ENCODE measurements at regions not wholly inside any gene's neighbourhood (a gene's known extent, or its start where the extent isn't known, plus 50 kb on each side); places are given as distances from the start of the nearest gene placed in this dataset.

GRCh38 chr4:32689518-32689917 lies 1969.3 kb downstream of the PCDH7 start:
- H3K36me3 ChIP-seq (ENCODE audit: control insufficient read depth in 1 of 2, insufficient read depth in 2 of 2, low read depth in 1 of 2, low read length in 2 of 2): no peaks in the 10 kb centered on the region
- no peak overlapping the region for H3K4me2 ChIP-seq (ENCODE audit: low read length, poor library complexity, severe bottlenecking)
- no peak overlapping the region for H4K91ac ChIP-seq (ENCODE audit: low read length)
- H3K27me3 ChIP-seq (ENCODE audit: control insufficient read depth in 1 of 2, insufficient read depth in 1 of 2, low read length in 2 of 2): no peaks in the 10 kb centered on the region
- no peak overlapping the region for H2BK120ac ChIP-seq (ENCODE audit: low read depth, low read length)
- no peak overlapping the region for H2BK5ac ChIP-seq (ENCODE audit: low read depth, low read length, poor library complexity, severe bottlenecking)
- no peak overlapping the region for H3K27ac ChIP-seq (ENCODE audit: low read length, poor library complexity, severe bottlenecking)
- no peak overlapping the region for H2AK5ac ChIP-seq (ENCODE audit: low read length, severe bottlenecking)
- H3K4me3 ChIP-seq (ENCODE audit: insufficient read depth in 1 of 2, low read depth in 1 of 2, low read length in 2 of 2): no peak overlapping the region
- no peak overlapping the region for H2BK15ac ChIP-seq (ENCODE audit: low read depth, poor library complexity, severe bottlenecking)
- H3K4me1 ChIP-seq (ENCODE audit: control insufficient read depth, insufficient read depth, low read depth, low read length): no peaks in the 10 kb centered on the region
- no peak overlapping the region for H3K14ac ChIP-seq (ENCODE audit: low read length in 2 of 2)
- H4K8ac ChIP-seq (ENCODE audit: low read length): no peak overlapping the region
- WGBS: no CpG with 5 or more reads among the region's 3 CpGs
- H2AFZ ChIP-seq (ENCODE audit: low read depth, low read length): no peak overlapping the region
- no peak overlapping the region for H3K4ac ChIP-seq (ENCODE audit: low read depth in 1 of 2, low read length in 2 of 2)
- DNase-seq: no peak
- no peaks in the 10 kb centered on the region for H3K79me1 ChIP-seq (replicated peaks; ENCODE audit: low read length, poor library complexity, severe bottlenecking)
- H3K9ac ChIP-seq (ENCODE audit: low read length): no peak overlapping the region
- H3K9me3 ChIP-seq (ENCODE audit: control insufficient read depth, low read length): no peaks in the 10 kb centered on the region
- no peak overlapping the region for H2BK12ac ChIP-seq (ENCODE audit: low read length in 2 of 2)
- no peak overlapping the region for H3K18ac ChIP-seq (ENCODE audit: low read depth in 1 of 2, low read length in 2 of 2)
- no peak overlapping the region for H3K23ac ChIP-seq (ENCODE audit: low read length in 2 of 2)

- Histone ChIP-seq H3K14ac (ENCODE audit: low read length in 2 of 2) (no peak overlapping the region), H3K79me1 (replicated peaks; ENCODE audit: low read length, poor library complexity, severe bottlenecking) (no peaks in the 10 kb centered on the region), H4K8ac (ENCODE audit: low read length) (no peak overlapping the region), H3K4me3 (ENCODE audit: insufficient read depth in 1 of 2, low read depth in 1 of 2, low read length in 2 of 2) (no peak overlapping the region), H3K4me2 (ENCODE audit: low read length, poor library complexity, severe bottlenecking) (no peak overlapping the region), H2BK12ac (ENCODE audit: low read length in 2 of 2) (no peak overlapping the region), H2AFZ (ENCODE audit: low read depth, low read length) (no peak overlapping the region), H2AK5ac (ENCODE audit: low read length, severe bottlenecking) (no peak overlapping the region), H3K9me3 (ENCODE audit: control insufficient read depth, low read length) (no peaks in the 10 kb centered on the region), H4K91ac (ENCODE audit: low read length) (no peak overlapping the region), H2BK15ac (ENCODE audit: low read depth, poor library complexity, severe bottlenecking) (no peak overlapping the region), H3K4me1 (ENCODE audit: control insufficient read depth, insufficient read depth, low read depth, low read length) (no peaks in the 10 kb centered on the region), H3K36me3 (ENCODE audit: control insufficient read depth in 1 of 2, insufficient read depth in 2 of 2, low read depth in 1 of 2, low read length in 2 of 2) (no peaks in the 10 kb centered on the region), H3K27ac (ENCODE audit: low read length, poor library complexity, severe bottlenecking) (no peak overlapping the region), H3K4ac (ENCODE audit: low read depth in 1 of 2, low read length in 2 of 2) (no peak overlapping the region), H2BK5ac (ENCODE audit: low read depth, low read length, poor library complexity, severe bottlenecking) (no peak overlapping the region), H3K18ac (ENCODE audit: low read depth in 1 of 2, low read length in 2 of 2) (no peak overlapping the region), H3K27me3 (ENCODE audit: control insufficient read depth in 1 of 2, insufficient read depth in 1 of 2, low read length in 2 of 2) (no peaks in the 10 kb centered on the region), H3K9ac (ENCODE audit: low read length) (no peak overlapping the region), H3K23ac (ENCODE audit: low read length in 2 of 2) (no peak overlapping the region), H2BK120ac (ENCODE audit: low read depth, low read length) (no peak overlapping the region)
- WGBS: 70% methylated on average over 2 of the region's 2 CpGs
- no peak for DNase-seq
Measured at GRCh38 chr4:32697281-32697814, 1977.2 kb downstream of the PCDH7 start.

GRCh38 chr4:32700838-32701237 lies 1980.7 kb downstream of the PCDH7 start:
- Histone ChIP-seq H2BK5ac (ENCODE audit: low read depth, low read length, poor library complexity, severe bottlenecking) (no peak overlapping the region), H2BK15ac (ENCODE audit: low read depth, poor library complexity, severe bottlenecking) (no peak overlapping the region), H2AFZ (ENCODE audit: low read depth, low read length) (no peak overlapping the region), H3K14ac (ENCODE audit: low read length in 2 of 2) (no peak overlapping the region), H3K23ac (ENCODE audit: low read length in 2 of 2) (no peak overlapping the region), H3K36me3 (ENCODE audit: control insufficient read depth in 1 of 2, insufficient read depth in 2 of 2, low read depth in 1 of 2, low read length in 2 of 2) (no peaks in the 10 kb centered on the region), H3K9ac (ENCODE audit: low read length) (no peak overlapping the region), H3K79me1 (replicated peaks; ENCODE audit: low read length, poor library complexity, severe bottlenecking) (no peaks in the 10 kb centered on the region), H3K4me1 (ENCODE audit: control insufficient read depth, insufficient read depth, low read depth, low read length) (no peaks in the 10 kb centered on the region), H2AK5ac (ENCODE audit: low read length, severe bottlenecking) (no peak overlapping the region), H4K8ac (ENCODE audit: low read length) (no peak overlapping the region), H3K4ac (ENCODE audit: low read depth in 1 of 2, low read length in 2 of 2) (no peak overlapping the region), H3K9me3 (ENCODE audit: control insufficient read depth, low read length) (no peaks in the 10 kb centered on the region), H2BK12ac (ENCODE audit: low read length in 2 of 2) (no peak overlapping the region), H4K91ac (ENCODE audit: low read length) (no peak overlapping the region), H3K4me3 (ENCODE audit: insufficient read depth in 1 of 2, low read depth in 1 of 2, low read length in 2 of 2) (no peak overlapping the region), H2BK120ac (ENCODE audit: low read depth, low read length) (no peak overlapping the region), H3K27me3 (ENCODE audit: control insufficient read depth in 1 of 2, insufficient read depth in 1 of 2, low read length in 2 of 2) (no peaks in the 10 kb centered on the region), H3K27ac (ENCODE audit: low read length, poor library complexity, severe bottlenecking) (no peak overlapping the region), H3K18ac (ENCODE audit: low read depth in 1 of 2, low read length in 2 of 2) (no peak overlapping the region), H3K4me2 (ENCODE audit: low read length, poor library complexity, severe bottlenecking) (no peak overlapping the region)
- DNase-seq: no peak
- 91% methylated on average over 1 of the region's 1 CpG for WGBS

GRCh38 chr4:32706893-32707292 lies 1986.7 kb downstream of the PCDH7 start:
- Histone ChIP-seq H3K9me3 (ENCODE audit: control insufficient read depth, low read length) (no peaks in the 10 kb centered on the region), H3K4me3 (ENCODE audit: insufficient read depth in 1 of 2, low read depth in 1 of 2, low read length in 2 of 2) (no peak overlapping the region), H3K27me3 (ENCODE audit: control insufficient read depth in 1 of 2, insufficient read depth in 1 of 2, low read length in 2 of 2) (no peaks in the 10 kb centered on the region), H2AK5ac (ENCODE audit: low read length, severe bottlenecking) (no peak overlapping the region), H2BK120ac (ENCODE audit: low read depth, low read length) (no peak overlapping the region), H2BK15ac (ENCODE audit: low read depth, poor library complexity, severe bottlenecking) (no peak overlapping the region), H3K18ac (ENCODE audit: low read depth in 1 of 2, low read length in 2 of 2) (no peak overlapping the region), H3K14ac (ENCODE audit: low read length in 2 of 2) (no peak overlapping the region), H2BK5ac (ENCODE audit: low read depth, low read length, poor library complexity, severe bottlenecking) (no peak overlapping the region), H3K9ac (ENCODE audit: low read length) (no peak overlapping the region), H2BK12ac (ENCODE audit: low read length in 2 of 2) (no peak overlapping the region), H3K4me2 (ENCODE audit: low read length, poor library complexity, severe bottlenecking) (no peak overlapping the region), H2AFZ (ENCODE audit: low read depth, low read length) (no peak overlapping the region), H3K27ac (ENCODE audit: low read length, poor library complexity, severe bottlenecking) (no peak overlapping the region), H3K36me3 (ENCODE audit: control insufficient read depth in 1 of 2, insufficient read depth in 2 of 2, low read depth in 1 of 2, low read length in 2 of 2) (no peaks in the 10 kb centered on the region), H3K79me1 (replicated peaks; ENCODE audit: low read length, poor library complexity, severe bottlenecking) (no peaks in the 10 kb centered on the region), H3K4ac (ENCODE audit: low read depth in 1 of 2, low read length in 2 of 2) (no peak overlapping the region), H4K8ac (ENCODE audit: low read length) (no peak overlapping the region), H3K4me1 (ENCODE audit: control insufficient read depth, insufficient read depth, low read depth, low read length) (no peaks in the 10 kb centered on the region), H3K23ac (ENCODE audit: low read length in 2 of 2) (no peak overlapping the region), H4K91ac (ENCODE audit: low read length) (no peak overlapping the region)
- WGBS: 43% methylated on average over 1 of the region's 1 CpG
- no peak for DNase-seq
